ENCODE measurements at regions not wholly inside any gene's neighbourhood (a gene's known extent, or its start where the extent isn't known, plus 50 kb on each side); places are given as distances from the start of the nearest gene placed in this dataset.
"Not testable (repeated sequence)": the region's sequence is repeated elsewhere in the genome, so short reads cannot be mapped to it uniquely, and the experiment has no call there.

GRCh38 chr5:85549229-85549628 is 1068.5 kb upstream of the COX7C start:
- no peak for DNase-seq

DNA sequence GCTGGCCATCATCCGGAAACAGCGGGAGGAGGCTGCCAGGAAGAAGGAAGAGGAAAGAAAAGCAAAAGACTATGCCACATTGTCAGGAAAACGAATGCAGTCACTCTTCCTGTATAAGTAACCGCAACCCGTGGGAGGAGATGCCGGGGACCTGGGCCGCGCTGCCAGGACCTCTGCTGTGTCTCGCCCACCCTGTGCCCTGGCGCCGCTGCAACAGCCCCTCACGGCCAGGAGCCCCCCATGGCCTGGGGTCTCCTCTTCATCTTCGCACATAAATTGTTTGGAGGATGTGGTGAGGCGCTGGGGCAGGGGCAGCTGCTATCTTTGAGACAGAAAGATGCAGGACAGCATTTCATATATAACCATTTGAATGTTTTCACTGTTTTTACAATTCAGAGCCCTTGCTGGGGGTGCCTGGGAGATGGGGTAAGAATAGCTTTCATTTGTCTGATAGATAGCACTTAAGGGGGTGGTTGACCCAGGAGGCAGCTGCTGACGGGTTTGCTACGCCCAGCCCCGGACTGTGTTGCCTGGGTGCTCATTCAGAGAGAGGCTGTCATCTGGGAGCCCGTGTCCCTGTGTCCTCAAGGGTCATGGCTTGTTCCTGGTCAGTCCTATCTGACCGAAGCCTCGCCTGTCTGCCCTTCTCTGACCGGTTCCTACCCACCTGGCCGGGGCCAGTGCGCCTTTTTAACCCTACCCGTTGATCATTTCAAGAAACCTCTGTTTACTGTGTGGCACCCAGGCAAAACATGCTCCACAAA is 1067.7 kb upstream of the COX7C start:
- no peak for DNase-seq

- DNase-seq: no peak
Observed at GRCh38 chr5:85556464-85556863, 1061.3 kb upstream of the COX7C start.

GRCh38 chr5:85576666-85577065 is 1041.1 kb upstream of the COX7C start:
- DNase-seq: no peak

DNA sequence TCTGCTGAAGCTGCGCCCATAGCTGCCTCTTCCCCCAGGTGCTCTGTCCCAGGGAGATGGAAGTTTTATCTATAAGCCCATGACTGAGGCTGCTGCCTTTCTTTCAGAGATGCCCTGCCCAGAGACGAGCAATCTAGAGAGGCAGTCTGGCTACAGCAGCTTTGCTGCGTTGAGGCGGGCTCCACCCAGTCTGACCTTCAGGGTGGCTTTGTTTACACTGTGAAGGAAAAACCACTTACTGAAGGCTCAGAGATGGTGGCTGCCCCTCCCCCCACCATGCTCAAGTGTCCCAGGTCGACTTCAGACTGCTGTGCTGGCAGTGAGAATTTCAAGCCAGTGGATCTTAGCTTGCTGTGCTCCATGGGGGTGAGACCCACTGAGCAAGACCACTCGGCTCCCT is 1029.9 kb upstream of the COX7C start:
- peak; percentile 0 for DNase-seq

DNA sequence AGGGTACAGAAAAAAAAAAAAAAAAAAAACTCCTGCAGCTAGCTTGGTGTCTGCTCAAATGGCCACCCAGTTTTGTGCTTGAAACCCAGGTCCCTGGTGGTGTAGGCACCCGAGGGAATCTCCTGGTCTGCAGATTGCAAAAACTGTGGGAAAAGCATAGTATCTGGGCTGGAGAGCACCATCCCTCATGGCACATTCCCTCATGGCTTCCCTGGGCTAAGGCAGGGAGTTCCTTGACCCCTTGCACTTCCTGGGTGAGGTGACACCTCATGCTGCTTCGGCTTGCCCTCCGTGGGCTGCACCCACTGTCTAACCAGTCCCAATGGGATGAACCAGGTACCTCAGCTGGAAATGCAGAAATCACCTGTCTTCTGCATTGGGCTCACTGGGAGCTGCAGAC is 1029.5 kb upstream of the COX7C start:
- not testable (repeated sequence) for DNase-seq

- no peak for DNase-seq
Observed at GRCh38 chr5:85590764-85591163, 1027.0 kb upstream of the COX7C start.

- no peak for DNase-seq
Observed at GRCh38 chr5:85591311-85591710, 1026.4 kb upstream of the COX7C start.

DNA sequence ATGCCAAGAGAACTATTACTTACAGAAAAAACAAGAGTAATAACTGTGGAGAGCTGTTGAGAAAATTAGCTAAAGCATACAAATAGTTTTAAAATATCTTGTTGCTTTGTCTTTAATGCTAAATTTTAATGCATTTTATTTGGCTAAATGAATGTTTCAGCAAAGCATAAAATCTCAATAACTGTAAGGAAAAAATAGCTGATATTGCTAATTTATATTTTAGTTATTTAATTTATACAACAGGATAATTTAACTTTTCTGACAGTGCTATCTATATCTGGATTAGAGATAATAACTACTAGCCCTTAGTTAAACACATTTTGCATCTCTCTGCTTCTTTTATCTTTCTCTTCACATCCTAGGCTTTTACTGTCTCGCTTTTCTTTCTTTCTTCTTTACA is 1014.9 kb upstream of the COX7C start:
- DNase-seq: no peak

- no peak for DNase-seq
Observed at GRCh38 chr5:85604378-85604777, 1013.4 kb upstream of the COX7C start.

- DNase-seq: no peak
Observed at GRCh38 chr5:85604786-85605185, 1013.0 kb upstream of the COX7C start.

GRCh38 chr5:85605381-85605780 is 1012.4 kb upstream of the COX7C start:
- no peak for DNase-seq

GRCh38 chr5:85614489-85614888 is 1003.3 kb upstream of the COX7C start:
- DNase-seq: no peak

GRCh38 chr5:85621668-85622067 is 996.1 kb upstream of the COX7C start:
- DNase-seq: no peak

DNA sequence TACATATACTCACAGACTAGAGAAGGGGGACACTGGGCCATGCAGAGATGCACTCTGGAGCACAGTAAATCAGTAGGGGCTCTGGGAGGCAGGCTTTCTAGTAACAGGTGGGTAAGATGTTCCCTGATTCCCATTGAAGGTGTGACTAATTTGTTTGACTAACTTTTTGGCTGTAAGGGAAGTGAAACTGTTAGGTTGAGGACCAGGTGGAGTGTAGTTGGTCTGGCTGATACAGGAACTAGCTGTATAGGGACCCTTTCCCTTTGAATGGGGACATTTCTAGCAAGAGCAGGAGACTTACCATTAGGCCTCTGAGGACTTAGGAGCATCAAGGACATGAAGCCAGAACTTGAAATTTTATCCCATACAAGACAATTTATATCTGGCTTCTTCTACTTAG is 989.6 kb upstream of the COX7C start:
- no peak for DNase-seq

DNA sequence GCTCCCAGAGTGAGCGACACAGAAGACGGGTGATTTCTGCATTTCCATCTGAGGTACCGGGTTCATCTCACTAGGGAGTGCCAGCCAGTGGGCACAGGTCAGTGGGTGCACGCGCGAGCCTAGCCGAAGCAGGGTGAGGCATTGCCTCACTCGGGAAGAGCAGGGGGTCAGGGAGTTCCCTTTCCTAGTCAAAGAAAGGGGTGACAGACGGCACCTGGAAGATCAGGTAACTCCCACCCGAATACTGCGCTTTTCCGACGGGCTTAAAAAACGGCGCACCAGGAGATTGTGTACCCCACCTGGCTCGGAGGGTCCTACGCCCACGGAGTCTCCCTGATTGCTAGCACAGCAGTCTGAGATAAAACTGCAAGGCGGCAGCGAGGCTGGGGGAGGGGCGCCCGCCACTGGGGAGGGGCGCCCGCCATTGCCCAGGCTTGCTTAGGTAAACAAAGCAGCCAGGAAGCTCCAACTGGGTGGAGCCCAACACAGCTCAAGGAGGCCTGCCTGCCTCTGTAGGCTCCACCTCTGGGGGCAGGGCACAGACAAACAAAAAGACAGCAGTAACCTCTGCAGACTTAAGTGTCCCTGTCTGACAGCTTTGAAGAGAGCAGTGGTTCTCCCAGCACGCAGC is 979.1 kb upstream of the COX7C start:
- DNase-seq: not testable (repeated sequence)

GRCh38 chr5:85646036-85646435 is 971.7 kb upstream of the COX7C start:
- no peak for DNase-seq

GRCh38 chr5:85646641-85647040 is 971.1 kb upstream of the COX7C start:
- DNase-seq: no peak

DNA sequence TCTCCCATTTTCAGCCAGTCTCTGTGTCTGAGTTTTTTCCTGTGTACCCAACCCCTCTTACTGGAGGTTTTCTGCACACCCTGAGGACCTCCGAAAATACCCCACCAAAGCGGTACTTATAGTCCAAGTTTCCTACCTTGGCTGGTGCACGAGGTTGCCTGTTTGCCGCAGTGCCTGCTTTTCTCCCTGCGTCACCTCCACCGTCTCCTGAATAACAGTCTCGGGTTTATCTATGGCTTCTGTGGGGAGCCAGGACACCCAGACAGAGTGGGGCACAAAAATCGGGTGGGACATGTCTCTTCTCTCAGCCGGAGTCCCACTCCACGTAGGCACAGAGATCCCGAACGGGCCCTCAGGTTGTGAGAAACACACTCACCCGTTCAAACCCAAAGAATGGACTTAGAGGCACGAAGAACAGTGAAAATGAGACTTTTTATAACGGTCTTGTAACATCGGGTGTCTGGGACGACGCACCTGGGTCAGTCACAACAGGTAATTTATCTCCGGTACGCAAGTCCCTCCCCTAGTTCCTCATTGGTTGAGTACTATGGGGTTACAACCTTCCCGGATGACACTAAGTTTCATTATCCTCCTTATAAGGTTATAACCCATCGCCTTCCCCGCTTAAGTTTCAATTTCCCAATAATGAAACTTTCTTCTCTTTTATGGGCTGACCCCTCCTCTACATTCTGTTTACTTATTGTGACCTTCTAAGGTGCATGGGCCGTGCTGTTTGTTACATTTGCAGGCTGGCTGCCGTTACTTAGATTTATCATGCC is 970.2 kb upstream of the COX7C start:
- DNase-seq: no peak

GRCh38 chr5:85648495-85648894 is 969.2 kb upstream of the COX7C start:
- DNase-seq: no peak

DNA sequence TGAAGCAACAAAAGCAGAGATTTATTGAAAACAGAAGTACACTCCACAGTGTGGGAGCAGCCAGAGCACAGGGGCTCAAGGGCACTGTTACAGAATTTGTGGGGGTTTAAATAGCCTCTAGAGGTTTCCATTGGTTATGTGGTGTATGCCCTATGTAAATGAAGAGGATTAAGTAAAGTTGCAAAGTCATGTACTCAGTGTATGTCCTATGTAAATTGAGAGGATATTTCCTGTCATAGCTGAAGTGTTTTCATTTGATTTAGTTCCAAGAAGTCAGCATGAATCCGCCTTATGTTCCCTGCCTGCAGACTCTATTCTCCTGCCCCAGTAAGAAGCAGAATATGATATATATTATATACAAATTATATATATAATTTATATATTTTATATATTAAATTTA is 966.0 kb upstream of the COX7C start:
- DNase-seq: no peak

DNA sequence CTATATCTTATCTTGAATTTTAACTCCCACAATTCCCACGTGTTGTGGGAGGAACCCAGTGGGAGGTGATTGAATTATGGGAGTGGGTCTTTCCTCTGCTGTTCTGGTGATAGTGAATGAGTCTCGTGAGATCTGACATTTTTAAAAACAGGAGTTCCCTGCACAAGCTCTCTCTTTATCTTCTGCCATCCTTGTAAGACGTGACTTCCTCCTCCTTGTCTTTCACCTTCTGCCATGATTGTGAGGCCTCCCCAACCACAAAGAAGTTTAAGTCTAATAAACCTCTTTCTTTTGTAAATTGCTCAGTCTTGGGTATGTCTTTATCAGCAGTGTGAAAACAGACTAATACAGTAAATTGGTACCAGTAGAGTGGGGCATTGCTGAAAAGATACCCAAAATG is 963.6 kb upstream of the COX7C start:
- not testable (repeated sequence) for DNase-seq

GRCh38 chr5:85656050-85656449 is 961.7 kb upstream of the COX7C start:
- DNase-seq: no peak
